Hematopoietic multipotent progenitor cell treated with erythropoietin and hydrocortisone succinate and interleukin-3 and kit ligand, for 8 days (in vitro differentiated cells): ENCODE measurements at regions not wholly inside any gene's neighbourhood (a gene's known extent, or its start where the extent isn't known, plus 50 kb on each side); places are given as distances from the start of the nearest gene placed in this dataset.
A peak's percentile ranks its signal among the peaks of the same experiment; 100 is the strongest.

Experiments
- DNase-seq: peaks from one replicate; pipeline ENCODE4 v3.0.0-alpha.2; 2015

DNA sequence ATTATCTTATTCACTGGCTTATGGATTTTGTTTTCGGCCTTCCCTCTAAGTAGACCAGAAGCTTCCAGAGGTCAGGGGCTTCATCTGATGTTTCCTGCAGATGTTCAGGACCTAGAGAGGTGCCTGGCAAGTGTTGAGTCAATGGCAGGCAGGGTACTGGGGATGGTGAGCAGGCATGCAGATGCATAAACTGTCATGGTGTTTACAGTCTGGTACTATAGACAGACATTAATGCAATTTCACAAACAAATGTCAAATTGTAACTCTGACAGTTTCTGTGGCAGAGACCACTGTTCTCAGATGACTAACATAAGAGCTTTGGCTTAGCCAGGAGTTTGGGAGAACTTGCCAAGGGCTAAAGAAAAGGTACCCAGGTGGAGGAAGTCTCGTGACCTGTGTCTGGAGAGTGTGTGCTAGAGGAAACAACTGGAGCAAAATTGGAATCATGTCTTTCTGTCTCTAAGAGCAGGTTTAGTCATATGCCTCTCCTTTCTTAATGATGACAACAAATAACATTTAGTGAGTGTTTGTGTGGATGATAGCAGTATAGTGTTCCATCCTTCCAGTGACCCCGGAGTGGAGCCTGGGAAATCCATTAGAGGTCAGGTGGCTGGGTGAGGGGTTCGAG is 53.7 kb upstream of the TRAK1 start:
- DNase-seq, result no peak

DNA sequence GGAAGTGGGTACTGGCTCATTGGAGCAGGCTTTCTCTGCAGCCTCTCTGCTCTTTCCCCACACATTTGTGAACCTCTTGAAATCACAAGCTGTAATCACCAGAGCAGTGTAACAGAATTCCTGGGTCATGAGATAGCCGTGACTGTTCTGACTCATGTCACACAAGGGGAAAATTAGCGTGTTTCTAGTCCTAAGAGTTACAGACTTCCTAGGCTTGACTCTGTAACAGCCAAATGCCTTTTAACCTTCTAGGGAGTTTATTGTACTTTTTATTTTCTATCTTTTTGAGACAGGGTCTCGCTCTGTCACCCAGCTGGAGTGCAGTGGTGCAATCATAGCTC is 54.7 kb upstream of the TRAK1 start:
- no peak for DNase-seq

DNA sequence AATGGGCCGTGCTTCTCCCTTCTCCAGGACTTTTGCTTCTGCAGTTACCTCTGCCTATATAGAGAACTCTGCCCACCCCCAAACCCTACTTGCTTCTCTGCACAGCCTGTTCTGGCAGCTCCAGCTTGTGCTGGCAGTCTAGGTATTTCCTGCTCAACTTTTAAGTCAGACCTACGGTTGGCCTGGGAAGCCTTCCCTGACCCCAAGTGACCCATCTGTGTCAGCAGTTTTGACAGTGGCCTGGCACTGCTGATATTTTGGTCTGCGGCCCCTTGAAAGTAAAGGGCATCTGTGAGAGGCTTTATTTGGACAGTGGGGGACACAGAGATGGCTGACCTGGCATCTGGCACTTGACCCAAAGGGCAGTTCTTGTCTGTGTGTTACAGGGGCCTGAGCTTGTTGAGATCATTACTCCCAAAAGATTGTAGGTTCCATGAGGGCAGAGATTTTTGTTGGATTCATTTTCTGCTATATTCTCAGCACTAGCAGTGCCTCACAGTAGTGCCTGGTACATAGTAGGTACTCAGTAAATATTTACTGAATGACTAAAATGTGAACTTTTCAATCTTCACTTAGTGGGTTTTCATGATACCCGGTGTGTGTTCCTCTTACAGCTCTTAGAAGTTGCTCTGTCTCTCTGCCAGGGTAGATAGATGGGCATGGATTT is 55.2 kb upstream of the TRAK1 start:
- no peak for DNase-seq

DNA sequence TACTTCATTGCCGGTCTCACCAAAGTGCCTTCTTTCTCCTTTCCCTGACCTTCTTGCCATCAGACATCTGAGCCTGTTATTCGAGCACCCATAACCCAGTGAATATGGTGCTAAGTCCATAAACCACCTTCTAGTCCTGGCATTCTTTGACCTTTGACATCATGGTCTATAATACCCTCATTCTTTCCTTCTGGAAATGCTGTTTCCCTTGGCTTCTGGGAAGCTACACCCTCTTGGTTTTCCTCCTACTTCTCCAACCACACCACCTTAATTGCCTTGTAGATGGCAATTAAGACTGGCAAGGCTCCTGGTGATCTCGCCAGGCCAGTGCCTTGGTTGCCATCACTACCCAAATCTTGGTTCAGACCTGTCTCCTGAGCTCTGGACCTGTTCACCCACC is 56.1 kb upstream of the TRAK1 start:
- no peak for DNase-seq

DNA sequence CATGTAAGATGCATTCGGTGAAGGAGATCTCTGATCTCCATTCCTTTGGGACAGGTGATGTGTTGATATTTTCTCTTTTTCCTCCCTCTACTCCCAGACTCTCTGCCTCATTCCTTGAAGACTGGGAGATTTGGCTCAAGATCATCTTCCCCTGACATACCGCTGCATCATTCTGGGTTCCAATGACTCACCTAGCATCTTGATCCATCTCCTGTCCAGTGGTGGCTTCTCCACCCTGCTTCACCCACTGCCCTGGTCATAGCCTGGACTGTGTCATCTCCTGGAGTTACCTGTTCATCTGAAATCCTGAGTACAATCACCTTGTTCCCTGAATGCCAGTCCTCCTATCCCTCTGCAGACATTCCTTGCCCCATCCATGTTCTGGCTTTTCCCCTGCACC is 57.4 kb upstream of the TRAK1 start:
- DNase-seq, result no peak

DNA sequence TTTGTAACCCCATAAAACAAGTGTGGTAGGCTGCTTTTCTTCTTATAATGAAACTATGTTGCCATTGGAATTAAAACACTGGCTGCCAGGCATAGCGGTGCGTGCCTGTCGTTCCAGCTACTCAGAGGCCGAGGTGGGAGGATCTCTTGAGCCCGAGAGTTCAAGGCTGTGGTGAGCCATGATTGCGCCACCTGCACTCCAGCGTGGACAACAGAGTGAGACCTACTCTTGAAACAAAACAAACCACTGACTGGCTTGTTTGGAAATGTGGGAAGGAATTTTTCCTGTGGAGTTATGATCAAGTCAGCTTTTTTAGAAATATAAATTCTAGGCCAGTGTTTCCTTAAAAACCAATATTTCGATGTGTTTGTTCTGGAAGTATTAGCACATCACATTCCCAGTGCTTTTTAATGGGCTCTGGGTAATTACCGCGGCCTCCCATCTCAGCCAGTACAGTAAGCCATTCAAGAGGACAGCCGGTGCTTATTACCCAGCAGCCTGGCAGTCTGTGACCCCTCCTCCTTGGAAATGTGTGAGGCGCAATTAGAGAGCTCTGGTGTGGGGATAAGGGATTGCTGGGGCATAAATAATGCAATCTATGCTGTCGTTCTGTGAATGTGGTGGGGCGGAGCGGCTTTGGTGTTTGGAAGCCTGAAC is 58.3 kb upstream of the TRAK1 start:
- DNase-seq, result no peak

DNA sequence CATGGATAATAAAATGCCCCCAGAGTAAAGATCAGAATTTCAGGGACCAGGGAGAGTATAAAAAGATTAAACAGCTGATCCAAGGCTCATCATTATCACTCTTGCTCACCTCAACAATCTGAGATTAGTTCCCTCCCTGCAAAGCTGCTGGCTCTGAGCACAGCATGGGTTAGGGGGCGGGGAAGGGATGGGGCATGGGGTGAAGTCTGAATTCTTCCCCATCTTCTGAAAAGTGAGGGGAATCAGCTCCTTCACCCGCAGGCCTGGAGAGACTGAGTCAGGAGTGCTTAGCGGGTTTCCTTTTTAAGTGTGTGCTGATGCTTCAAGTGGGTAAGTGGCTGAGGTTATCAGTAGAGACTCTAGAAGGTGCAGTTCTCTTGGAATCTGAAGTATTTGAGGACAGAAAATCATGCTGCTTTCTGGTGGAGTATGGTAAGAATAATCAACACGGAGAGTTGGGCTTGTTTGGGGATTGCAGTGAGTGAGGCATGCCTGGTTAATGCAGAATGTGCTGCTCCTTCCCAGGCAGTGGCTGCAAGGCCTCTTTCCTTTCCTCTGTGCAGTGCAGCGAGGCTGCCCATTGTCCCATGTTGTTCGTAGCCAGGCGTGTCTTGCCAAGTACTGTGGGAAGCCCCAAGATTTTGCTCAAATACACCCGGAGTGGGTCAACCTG is 59.2 kb upstream of the TRAK1 start:
- DNase-seq, result no peak

DNA sequence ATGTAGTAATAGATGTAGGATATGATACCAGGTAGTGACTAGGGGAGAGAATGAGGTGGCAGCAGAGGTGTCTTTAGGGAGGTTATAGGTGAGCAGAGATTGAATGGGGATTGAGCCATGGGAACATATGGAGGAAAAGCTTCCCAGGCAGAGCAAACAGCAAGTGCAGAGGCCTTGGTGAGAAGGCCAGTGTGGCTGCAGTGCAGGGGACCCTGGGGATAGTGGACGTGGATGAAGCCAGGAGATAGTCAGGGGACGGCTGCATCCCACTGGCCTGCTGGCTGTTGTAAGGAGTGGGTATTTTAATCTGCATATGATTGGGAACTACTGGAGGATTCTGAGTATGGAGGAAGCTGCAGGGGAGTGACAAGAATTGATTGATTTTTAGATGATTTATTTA is 62.7 kb upstream of the TRAK1 start:
- DNase-seq, result no peak

DNA sequence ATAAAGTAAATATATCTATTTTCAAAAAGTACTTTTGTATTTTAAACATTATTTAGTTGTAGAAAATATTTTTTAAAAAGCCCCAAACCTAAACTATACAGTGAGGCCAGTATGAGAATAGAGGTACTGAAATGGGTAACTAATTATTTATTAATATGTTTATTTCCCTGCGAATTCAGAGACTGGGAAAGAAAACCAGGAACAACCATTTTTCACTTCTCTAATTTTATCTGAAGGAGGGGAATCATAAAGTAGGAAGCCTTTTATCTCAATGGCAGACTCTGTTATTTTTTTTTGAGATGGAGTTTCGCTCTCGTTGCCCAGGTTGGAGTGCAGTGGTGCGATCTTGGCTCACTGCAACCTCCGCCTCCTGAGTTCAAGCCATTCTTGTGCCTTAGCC is 63.6 kb upstream of the TRAK1 start:
- no peak for DNase-seq

DNA sequence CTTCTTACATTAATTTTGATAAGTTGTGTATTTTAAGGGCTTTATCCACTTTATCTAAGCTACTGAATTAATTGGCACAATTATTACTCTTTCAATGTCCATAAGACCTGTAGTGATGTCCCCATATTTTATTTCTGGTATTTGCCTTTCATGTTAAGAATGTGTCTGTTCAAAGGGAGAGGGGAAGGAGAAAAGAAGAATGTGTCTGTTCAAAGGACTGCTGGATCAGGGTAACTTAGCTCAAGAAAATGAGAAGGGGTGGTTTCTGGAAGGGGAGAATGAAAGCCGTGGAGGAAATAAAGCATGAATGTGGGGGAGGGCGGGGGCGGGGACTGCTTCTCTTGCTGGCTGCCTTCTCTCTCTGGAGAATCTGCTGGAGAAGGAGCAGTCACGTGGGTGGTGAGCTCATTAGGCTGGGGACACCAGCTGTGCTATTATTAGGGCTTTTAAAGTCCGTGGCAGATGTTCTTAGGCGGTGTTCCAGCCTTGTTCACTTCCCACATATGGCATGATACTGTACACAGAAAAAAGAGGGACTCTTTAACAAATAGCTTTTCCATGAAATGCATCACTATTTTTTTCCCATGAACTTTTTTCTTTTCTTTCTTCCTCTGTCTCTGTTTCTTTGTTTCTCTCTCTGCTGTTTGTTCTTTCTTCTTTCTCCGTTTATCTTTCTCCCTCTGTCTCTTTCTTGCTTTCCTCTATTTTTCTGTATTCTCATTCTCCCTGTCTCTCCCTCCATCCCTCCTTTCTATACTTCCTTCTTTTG is 63.7 kb upstream of the ULK4 start:
- DNase-seq, result peak; percentile 86

DNA sequence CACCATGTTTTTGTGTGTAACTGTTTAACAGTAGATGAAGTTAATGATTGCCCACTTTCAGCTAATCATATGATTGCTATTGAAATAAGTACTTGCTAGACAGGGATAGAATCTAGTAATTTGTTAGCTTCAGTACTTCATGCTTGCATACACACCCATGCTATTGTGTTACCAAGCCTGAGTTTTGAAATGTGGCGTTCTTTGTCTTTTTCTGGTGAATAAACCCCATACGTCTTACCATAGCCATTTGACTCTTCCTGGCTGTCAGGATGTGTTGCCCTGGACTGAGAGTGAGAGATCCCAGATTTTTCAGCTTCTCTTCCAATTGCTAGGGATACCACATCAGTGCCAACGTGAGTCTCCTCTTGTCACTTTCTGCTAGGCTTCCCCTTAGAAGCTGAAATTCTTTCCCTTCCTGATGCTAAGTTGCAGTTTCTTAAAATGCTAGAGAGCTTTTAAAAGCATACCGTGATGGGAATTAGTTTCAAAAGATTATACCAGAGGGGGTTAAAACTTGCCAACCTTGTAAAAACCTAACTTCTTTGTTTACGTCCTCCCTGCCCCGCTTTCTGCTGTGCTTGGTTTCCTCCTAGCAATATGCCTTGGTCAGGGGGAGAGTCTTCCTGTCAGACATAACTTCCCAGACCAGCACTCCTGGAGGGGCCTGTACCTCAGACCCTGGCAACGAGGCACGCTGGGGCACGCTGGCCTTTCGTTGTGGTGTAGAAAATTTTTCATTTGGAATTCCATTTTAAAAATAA is 62.9 kb upstream of the ULK4 start:
- DNase-seq, result no peak

DNA sequence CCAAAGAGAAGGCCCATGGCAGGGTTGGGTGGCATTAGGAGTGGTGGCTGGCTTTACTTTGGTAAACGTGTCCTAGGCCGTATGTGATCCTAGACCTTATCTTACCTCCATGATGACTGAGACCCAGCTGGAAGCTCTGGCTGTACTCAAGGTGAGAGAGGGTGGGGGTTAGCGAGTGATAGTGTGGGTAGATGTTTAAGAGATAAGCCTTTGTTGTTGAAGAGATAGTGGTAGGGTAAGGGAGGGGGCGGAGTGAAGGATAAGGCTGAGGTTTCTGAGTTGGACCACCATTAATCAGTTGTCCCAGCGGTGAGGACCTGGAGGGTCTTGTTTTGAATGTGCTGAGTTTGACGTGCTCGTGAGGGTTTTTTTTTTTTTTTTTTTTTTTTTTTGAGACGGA is 61.5 kb upstream of the ULK4 start:
- DNase-seq, result no peak

DNA sequence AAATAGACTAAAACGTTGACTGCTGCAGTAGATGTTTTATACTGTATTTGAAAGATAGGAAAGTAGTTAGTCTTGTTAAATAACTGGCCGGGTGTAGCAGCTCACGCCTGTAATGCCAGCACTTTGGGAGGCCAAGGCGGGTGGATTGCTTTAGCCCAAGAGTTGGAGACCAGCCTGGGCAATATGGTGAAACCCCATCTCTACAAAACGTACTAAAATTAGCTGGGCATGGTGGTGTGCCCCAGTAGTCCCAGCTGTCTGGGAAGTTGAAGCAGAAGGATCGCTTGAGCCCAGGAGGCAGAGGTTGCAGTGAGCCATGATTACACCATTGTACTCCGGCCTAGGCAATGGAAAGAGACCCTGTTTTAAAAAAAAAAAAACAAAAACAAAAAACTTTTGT is 60.5 kb upstream of the ULK4 start:
- DNase-seq, result no peak

DNA sequence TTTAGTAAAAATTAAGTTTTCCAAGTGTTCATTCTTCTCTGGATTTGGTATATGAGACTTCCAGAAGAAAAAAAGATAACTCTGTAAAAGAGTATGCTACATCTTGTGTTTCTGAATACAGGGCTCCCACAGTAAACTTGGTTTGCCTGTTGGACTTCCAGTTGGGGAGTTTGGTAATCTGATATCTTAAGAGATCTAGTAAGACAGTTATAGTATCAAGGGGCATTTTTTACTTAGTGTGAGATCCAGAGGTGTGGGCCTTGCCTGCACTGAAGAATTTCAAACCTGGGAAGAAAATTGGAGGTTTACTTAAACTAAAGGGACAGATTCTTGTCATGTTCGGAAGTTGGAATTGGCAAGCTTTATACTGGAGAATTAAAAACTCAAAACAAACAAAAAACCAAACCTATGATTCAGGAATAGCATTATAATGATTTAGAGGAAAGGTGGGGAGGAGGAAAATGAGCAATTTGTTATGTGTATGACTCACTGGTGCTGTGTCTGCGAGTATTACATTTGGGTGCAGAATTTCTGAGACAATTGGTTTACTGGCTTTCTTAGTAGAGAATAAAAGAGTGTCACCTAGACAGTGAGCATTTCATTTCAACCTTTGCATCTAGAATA is 58.9 kb upstream of the ULK4 start:
- DNase-seq, result no peak

DNA sequence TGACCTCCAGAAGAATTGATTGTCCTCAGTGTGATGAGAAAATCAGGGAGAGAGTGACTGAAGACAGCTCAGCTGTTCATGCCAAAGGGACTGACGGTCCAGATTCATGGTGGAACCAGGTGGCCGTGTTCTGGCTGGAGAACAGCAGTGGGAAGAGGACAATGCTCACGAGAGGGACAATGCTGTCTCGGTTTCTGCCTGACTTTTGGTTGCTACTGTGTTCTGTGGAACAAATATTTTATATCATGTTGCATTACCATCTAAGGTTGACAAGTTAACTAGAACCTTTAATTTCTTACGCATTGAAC is 58.0 kb upstream of the ULK4 start:
- no peak for DNase-seq

DNA sequence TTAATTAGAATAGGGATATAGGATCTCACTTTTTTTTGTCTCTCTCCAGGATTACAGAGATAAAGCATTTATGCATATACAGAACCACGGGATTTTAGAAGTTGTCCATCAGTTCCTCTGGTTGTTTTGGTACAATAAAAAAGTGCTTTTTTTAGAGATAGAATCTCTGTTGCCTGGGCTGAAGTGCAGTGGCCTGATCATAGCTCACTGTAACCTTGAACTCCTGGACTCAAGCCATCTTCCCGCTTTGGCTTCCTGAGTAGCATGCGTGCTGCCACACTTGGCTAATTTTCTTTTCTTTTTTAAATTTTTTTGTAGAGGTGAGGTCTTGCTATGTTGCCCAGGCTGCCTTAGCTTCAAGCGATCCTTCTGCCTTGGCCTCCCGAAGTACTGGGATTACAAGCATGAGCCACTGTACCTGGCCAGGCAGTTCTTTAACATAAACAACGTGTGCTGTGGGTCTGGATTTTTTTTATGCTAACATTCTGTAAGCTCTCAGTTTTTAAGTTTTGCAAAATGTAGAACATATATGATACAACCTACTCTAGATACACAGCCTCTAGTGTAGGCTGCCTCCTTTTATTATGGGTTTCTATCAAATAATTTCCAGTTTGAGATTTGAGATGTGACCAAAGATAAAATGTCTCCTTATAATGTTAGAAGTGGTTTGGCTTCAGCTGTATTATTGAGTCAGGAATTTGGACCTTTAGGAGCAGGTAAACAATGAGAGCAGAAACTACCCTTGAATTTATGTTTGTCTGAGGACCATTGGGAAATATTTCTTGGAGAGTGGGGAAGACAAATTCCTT is 57.4 kb upstream of the ULK4 start:
- DNase-seq, result no peak

DNA sequence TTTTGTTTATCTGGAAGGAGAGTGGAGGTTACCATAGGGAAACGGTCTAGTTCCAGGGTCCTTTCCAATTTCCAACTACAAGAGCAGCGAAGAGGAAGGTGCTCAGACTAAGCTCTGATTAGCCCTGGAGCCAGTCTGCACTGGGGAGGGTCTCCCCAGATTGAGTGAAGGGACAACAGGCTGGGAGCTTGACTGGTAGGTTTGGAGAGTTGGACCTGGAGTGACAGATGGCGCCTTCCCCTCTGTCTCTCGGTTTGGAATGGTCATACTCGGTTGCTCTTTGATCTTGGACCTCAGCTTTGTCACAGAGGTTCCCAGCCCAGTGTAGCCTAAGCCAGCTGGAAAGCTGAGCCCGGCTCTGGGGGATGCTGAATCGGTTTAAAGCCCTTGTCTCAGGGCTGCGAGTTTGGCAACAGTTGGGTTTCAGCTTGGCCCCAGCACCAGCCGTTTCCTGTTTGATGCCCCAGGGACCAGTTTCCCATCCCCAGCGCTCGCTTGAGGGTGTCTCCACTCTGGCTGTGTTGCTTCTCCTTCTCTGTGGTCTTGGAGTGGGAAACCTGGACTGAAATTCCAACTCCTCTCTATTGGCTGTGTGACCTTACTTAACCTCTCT is 53.1 kb upstream of the ULK4 start:
- peak; percentile 19 for DNase-seq

DNA sequence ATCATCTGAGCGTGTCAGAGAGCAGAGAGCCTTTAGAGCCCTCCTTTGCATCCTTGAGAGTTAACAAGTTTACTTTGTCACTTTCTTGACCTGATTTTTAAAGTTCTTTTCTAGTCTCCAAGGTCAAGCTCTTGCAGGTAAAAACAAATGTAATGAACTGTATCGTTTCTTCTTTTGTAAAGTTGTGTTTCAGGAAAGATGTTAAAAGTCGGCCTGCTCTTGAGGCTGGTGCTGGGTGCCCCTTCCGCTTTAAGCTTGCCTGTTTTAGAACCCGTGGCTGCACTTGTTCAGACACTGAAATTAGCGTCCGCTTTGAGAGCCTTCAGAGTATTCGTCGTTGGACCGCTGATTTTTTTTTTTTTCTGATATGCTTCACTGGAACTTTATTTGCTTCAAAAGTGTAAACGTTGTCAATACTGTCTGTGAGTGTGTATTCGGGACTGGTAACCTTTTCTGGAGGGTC is 52.6 kb upstream of the ULK4 start:
- DNase-seq, result peak; percentile 40

DNA sequence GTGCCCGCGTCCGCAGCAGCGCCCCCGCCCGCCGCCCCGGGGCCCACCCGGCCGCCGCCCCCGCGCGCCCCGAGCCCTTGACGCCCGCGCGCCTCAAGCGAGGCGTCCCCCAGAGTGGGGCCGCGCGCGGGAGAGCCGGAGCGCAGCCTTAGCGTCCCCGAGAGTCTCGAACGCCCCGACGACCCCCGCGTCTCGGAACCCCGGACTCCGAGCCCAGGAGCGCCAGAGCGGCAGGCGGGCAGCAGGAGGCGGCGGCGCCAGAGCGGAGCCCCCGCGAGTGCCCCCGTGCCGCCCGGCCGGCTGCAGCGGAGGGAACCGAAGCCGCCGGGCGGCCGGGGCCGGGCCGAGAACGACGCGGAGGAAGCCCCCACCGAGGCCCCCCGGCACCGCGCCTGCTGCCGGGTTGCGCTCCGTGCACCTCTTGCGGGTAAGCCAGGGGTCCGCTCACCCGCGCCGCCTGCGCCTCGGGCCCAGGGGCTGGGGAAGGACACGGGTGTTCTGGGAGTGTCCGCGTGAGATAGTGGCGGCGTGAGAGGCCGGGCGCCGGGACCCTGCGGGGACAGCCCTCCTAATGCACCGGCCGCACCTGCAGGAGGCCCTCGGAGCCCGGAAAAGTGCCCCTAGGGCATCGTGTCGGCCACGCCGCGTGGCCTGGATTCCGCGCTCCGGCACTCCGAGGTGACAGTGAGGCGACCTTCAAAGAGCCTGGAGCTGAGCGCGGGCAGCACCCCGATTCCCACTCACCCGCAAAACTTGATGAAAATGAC is 52.0 kb upstream of the ULK4 start:
- DNase-seq, result peak; percentile 34
